ENCODE measurements at regions not wholly inside any gene's neighbourhood (a gene's known extent, or its start where the extent isn't known, plus 50 kb on each side); places are given as distances from the start of the nearest gene placed in this dataset.

DNA sequence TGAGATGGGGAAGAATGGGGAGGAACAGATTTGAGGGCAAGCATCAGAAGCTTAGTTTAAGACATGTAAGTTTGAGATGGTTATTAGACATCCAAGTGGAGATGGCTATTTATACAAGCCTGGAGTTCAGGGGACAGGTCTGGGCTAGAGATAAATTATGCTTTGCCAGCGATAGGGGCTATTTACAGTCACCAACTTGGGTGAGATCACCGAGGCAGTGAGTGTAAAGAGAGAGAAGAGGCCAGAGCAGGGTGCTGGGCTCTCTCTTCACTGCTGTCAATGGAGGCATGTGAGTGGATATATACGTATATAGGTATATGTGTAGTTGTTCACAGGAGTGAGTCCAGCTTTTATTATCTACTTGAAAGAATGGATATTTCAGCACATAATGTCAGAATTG lies 81.0 kb downstream of the QPCT start:
- no peaks in the 10 kb centered on the region for H3K79me2 ChIP-seq
- TF ChIP-seq, protein P1, sequence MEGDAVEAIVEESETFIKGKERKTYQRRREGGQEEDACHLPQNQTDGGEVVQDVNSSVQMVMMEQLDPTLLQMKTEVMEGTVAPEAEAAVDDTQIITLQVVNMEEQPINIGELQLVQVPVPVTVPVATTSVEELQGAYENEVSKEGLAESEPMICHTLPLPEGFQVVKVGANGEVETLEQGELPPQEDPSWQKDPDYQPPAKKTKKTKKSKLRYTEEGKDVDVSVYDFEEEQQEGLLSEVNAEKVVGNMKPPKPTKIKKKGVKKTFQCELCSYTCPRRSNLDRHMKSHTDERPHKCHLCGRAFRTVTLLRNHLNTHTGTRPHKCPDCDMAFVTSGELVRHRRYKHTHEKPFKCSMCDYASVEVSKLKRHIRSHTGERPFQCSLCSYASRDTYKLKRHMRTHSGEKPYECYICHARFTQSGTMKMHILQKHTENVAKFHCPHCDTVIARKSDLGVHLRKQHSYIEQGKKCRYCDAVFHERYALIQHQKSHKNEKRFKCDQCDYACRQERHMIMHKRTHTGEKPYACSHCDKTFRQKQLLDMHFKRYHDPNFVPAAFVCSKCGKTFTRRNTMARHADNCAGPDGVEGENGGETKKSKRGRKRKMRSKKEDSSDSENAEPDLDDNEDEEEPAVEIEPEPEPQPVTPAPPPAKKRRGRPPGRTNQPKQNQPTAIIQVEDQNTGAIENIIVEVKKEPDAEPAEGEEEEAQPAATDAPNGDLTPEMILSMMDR (IDR thresholded peaks at IDR 0.05) = no peak
- H3K27ac ChIP-seq = no peak overlapping the region
- H3K4me2 ChIP-seq (ENCODE audit: low read length) = no peak overlapping the region
- H3K36me3 ChIP-seq (ENCODE audit: control insufficient read depth, insufficient read depth, low read length) = no peaks in the 10 kb centered on the region
- no peaks in the 10 kb centered on the region for H3K4me1 ChIP-seq
- H3K9ac ChIP-seq = no peak overlapping the region
- H2AFZ ChIP-seq = no peak overlapping the region
- no peak overlapping the region for H3K4me3 ChIP-seq (ENCODE audit: low read depth, low read length)
- H3K9me3 ChIP-seq (ENCODE audit: control insufficient read depth, low read length) = no peaks in the 10 kb centered on the region
- no peaks in the 10 kb centered on the region for H3K27me3 ChIP-seq (ENCODE audit: control insufficient read depth, insufficient read depth, low read length)

DNA sequence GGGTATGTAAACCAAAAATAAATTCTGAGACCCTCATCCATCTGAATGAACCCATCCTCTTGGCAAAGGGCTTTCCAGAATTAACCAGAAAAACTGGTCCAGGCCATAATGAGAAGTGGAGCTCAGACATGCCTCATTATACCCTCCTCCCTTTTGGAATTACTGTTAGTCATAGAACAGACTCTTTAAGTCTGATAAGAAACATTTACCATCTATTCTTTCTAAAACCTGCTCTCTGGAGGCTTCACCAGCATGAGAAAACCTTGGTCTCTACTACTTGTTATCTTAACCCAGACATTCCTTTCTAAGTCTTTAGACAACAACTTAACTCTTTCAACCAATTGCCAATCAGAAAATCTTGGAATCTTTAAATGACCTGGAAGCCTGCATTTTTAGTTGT lies 82.8 kb downstream of the QPCT start:
- no peak overlapping the region for H3K9ac ChIP-seq
- no peak overlapping the region for H3K27ac ChIP-seq
- no peaks in the 10 kb centered on the region for H3K9me3 ChIP-seq (ENCODE audit: control insufficient read depth, low read length)
- H3K27me3 ChIP-seq (ENCODE audit: control insufficient read depth, insufficient read depth, low read length) = no peaks in the 10 kb centered on the region
- H2AFZ ChIP-seq = no peak overlapping the region
- no peaks in the 10 kb centered on the region for H3K79me2 ChIP-seq
- H3K4me1 ChIP-seq = no peaks in the 10 kb centered on the region
- no peak overlapping the region for H3K4me2 ChIP-seq (ENCODE audit: low read length)
- TF ChIP-seq, protein P1 (IDR thresholded peaks at IDR 0.05) = no peak
- H3K36me3 ChIP-seq (ENCODE audit: control insufficient read depth, insufficient read depth, low read length) = no peaks in the 10 kb centered on the region
- H3K4me3 ChIP-seq (ENCODE audit: low read depth, low read length) = no peak overlapping the region

DNA sequence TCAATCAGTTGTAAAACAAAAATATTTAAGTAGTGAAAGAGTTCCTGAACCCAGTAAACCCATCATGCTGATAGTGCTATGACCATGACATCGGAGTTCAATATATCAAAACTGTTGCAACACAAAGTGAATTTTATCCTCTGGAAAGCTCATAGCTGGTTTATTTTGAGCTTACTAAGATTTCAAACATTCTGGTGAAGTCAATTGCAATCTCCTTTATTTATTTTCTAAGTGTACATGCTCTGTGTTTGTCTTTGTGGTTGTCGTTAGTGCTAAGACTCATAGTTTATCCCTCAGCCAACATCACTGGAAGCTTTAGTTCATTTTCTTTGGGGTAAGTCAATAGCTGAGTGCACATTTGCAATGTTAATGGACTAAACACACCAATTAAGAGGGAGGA lies 91.9 kb downstream of the QPCT start:
- Histone ChIP-seq H3K9ac (no peak overlapping the region), H3K4me2 (ENCODE audit: low read length) (no peak overlapping the region), H3K79me2 (no peaks in the 10 kb centered on the region), H3K27me3 (ENCODE audit: control insufficient read depth, insufficient read depth, low read length) (no peaks in the 10 kb centered on the region), H3K36me3 (ENCODE audit: control insufficient read depth, insufficient read depth, low read length) (no peaks in the 10 kb centered on the region), H3K9me3 (ENCODE audit: control insufficient read depth, low read length) (no peaks in the 10 kb centered on the region), H2AFZ (no peak overlapping the region), H3K27ac (no peak overlapping the region), H3K4me1 (no peaks in the 10 kb centered on the region), H3K4me3 (ENCODE audit: low read depth, low read length) (no peak overlapping the region)
- TF ChIP-seq, protein P1 (IDR thresholded peaks at IDR 0.05) = no peak

DNA sequence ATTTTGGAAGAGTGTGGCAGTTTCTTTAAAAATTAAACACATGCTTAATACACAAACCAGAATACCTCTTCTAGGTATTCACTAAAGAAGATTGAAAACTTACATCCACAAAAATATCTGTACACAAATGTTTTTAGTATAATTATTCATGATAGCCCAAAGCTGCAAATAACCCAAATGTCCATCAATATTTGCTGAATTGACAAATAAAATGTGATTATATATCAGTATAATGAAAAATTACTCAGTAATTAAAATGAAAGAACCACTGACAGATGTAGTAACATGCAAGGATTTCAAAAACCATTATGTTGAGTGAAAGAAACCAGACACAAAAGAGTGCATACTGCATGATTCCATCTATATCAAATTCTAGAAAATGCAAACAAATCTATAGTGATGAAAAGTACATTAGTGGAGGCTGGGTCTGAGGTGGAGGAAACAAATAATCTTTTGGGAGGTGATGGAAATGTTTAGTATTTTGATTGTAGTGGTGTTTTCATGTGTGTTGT lies 94.8 kb downstream of the QPCT start:
- no peak overlapping the region for H3K4me3 ChIP-seq (ENCODE audit: low read depth, low read length)
- no peaks in the 10 kb centered on the region for H3K27me3 ChIP-seq (ENCODE audit: control insufficient read depth, insufficient read depth, low read length)
- no peak overlapping the region for H3K27ac ChIP-seq
- H3K9ac ChIP-seq = no peak overlapping the region
- no peaks in the 10 kb centered on the region for H3K4me1 ChIP-seq
- H2AFZ ChIP-seq = no peak overlapping the region
- H3K36me3 ChIP-seq (ENCODE audit: control insufficient read depth, insufficient read depth, low read length) = no peaks in the 10 kb centered on the region
- no peak overlapping the region for H3K4me2 ChIP-seq (ENCODE audit: low read length)
- TF ChIP-seq, protein P1 (IDR thresholded peaks at IDR 0.05) = no peak
- no peaks in the 10 kb centered on the region for H3K9me3 ChIP-seq (ENCODE audit: control insufficient read depth, low read length)
- no peaks in the 10 kb centered on the region for H3K79me2 ChIP-seq

DNA sequence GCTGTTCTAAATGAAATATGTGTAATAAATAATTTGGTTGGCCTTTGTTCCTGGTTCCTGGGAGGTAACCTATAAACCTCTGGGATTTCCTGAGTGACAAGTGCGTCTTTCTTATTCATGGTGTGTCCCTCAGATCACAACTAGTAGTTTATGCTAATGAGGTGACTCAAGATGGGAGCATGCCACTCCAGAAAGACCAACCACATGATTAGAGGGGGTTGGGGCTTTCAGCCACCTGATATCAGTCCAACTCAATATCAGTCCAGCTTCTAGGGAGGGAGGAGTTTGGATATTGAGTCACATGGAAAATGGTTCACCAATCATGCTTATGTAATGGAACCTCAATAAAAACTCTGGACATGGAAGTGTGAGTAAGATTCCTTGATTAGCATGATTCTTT lies 96.6 kb downstream of the QPCT start:
- Histone ChIP-seq H3K27me3 (ENCODE audit: control insufficient read depth, insufficient read depth, low read length) (no peaks in the 10 kb centered on the region), H3K4me1 (no peaks in the 10 kb centered on the region), H3K79me2 (no peaks in the 10 kb centered on the region), H3K27ac (no peak overlapping the region), H3K4me2 (ENCODE audit: low read length) (no peak overlapping the region), H3K9ac (no peak overlapping the region), H3K9me3 (ENCODE audit: control insufficient read depth, low read length) (no peaks in the 10 kb centered on the region), H2AFZ (no peak overlapping the region), H3K4me3 (ENCODE audit: low read depth, low read length) (no peak overlapping the region), H3K36me3 (ENCODE audit: control insufficient read depth, insufficient read depth, low read length) (no peaks in the 10 kb centered on the region)
- TF ChIP-seq, protein P1 (IDR thresholded peaks at IDR 0.05) = no peak

Measured in parathyroid adenoma (tissue), 2 donors.